H4 (cell line): ENCODE measurements at regions not wholly inside any gene's neighbourhood (a gene's known extent, or its start where the extent isn't known, plus 50 kb on each side); places are given as distances from the start of the nearest gene placed in this dataset.
"Not testable (repeated sequence)": the region's sequence is repeated elsewhere in the genome, so short reads cannot be mapped to it uniquely, and the experiment has no call there.

ENCODE experiments used
- DNase-seq: peaks from one replicate; pipeline ENCODE4 v3.0.0-alpha.2; 2015; ENCODE audit warnings: low spot score

GRCh38 chr7:153942036-153942435, 110.2 kb upstream of the DPP6 start:
- no peak for DNase-seq

GRCh38 chr7:153943457-153943856, 108.7 kb upstream of the DPP6 start:
- no peak for DNase-seq

- DNase-seq: no peak
Observed at GRCh38 chr7:153943861-153944260, 108.3 kb upstream of the DPP6 start.

- no peak for DNase-seq
Observed at GRCh38 chr7:153948060-153948459, 104.1 kb upstream of the DPP6 start.

GRCh38 chr7:153951316-153951715, 100.9 kb upstream of the DPP6 start:
- no peak for DNase-seq

GRCh38 chr7:153954477-153954876, 97.7 kb upstream of the DPP6 start:
- no peak for DNase-seq

- DNase-seq: not testable (repeated sequence)
Observed at GRCh38 chr7:153957677-153958076, 94.5 kb upstream of the DPP6 start.

GRCh38 chr7:153958381-153958780, 93.8 kb upstream of the DPP6 start:
- DNase-seq: not testable (repeated sequence)

GRCh38 chr7:153958789-153959188, 93.4 kb upstream of the DPP6 start:
- DNase-seq: not testable (repeated sequence)

- not testable (repeated sequence) for DNase-seq
Observed at GRCh38 chr7:153964481-153965112, 87.6 kb upstream of the DPP6 start.

GRCh38 chr7:153969016-153969415, 83.2 kb upstream of the DPP6 start:
- not testable (repeated sequence) for DNase-seq

- DNase-seq: not testable (repeated sequence)
Observed at GRCh38 chr7:153974603-153975002, 77.6 kb upstream of the DPP6 start.

GRCh38 chr7:153976745-153977144, 75.5 kb upstream of the DPP6 start:
- not testable (repeated sequence) for DNase-seq

- not testable (repeated sequence) for DNase-seq
Observed at GRCh38 chr7:153983186-153983585, 69.0 kb upstream of the DPP6 start.

- not testable (repeated sequence) for DNase-seq
Observed at GRCh38 chr7:153989066-153989627, 63.1 kb upstream of the DPP6 start.

- DNase-seq: not testable (repeated sequence)
Observed at GRCh38 chr7:153989742-153990425, 62.3 kb upstream of the DPP6 start.

- not testable (repeated sequence) for DNase-seq
Observed at GRCh38 chr7:153991471-153991870, 60.7 kb upstream of the DPP6 start.

- not testable (repeated sequence) for DNase-seq
Observed at GRCh38 chr7:153993402-153993801, 58.8 kb upstream of the DPP6 start.

GRCh38 chr7:153998896-153999295, 53.3 kb upstream of the DPP6 start:
- DNase-seq: not testable (repeated sequence)
